ENCODE measurements at regions not wholly inside any gene's neighbourhood (a gene's known extent, or its start where the extent isn't known, plus 50 kb on each side); places are given as distances from the start of the nearest gene placed in this dataset.

DNA sequence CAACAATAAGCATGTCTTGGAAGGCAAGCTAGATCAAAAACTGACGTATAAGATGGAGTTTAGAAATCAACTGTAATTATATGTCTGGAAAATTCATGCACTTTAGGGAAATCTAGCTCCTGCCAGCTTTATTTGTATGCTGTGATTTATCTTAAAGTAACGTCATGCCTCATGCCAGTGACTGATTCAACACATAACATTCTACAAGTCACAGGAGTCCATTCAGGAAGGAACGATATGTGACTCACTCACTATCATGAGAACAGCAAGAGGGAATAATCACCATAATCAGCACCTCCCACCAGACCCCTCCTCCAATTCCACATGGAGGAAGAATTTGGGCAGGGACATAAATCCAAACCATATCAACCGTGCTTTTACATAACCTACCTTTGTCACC lies 682.4 kb upstream of the ADAMTS5 start:
- no peak for TF ChIP-seq EP300 (IDR thresholded peaks at IDR 0.05; ENCODE audit: borderline replicate concordance)
- no peak for TF ChIP-seq TAF1 (IDR thresholded peaks at IDR 0.05; ENCODE audit: low read depth)
- TF ChIP-seq, protein P1, sequence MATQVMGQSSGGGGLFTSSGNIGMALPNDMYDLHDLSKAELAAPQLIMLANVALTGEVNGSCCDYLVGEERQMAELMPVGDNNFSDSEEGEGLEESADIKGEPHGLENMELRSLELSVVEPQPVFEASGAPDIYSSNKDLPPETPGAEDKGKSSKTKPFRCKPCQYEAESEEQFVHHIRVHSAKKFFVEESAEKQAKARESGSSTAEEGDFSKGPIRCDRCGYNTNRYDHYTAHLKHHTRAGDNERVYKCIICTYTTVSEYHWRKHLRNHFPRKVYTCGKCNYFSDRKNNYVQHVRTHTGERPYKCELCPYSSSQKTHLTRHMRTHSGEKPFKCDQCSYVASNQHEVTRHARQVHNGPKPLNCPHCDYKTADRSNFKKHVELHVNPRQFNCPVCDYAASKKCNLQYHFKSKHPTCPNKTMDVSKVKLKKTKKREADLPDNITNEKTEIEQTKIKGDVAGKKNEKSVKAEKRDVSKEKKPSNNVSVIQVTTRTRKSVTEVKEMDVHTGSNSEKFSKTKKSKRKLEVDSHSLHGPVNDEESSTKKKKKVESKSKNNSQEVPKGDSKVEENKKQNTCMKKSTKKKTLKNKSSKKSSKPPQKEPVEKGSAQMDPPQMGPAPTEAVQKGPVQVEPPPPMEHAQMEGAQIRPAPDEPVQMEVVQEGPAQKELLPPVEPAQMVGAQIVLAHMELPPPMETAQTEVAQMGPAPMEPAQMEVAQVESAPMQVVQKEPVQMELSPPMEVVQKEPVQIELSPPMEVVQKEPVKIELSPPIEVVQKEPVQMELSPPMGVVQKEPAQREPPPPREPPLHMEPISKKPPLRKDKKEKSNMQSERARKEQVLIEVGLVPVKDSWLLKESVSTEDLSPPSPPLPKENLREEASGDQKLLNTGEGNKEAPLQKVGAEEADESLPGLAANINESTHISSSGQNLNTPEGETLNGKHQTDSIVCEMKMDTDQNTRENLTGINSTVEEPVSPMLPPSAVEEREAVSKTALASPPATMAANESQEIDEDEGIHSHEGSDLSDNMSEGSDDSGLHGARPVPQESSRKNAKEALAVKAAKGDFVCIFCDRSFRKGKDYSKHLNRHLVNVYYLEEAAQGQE (IDR thresholded peaks at IDR 0.05; ENCODE audit: low read depth): no peak
- no peak for TF ChIP-seq EGR1 (IDR thresholded peaks at IDR 0.05)

Data from Ishikawa (cell line).